Endothelial cell of umbilical vein (primary cell): ENCODE measurements at regions not wholly inside any gene's neighbourhood (a gene's known extent, or its start where the extent isn't known, plus 50 kb on each side); places are given as distances from the start of the nearest gene placed in this dataset.

Source experiments
- BruUV-seq: library from RNA; stranded (reverse); fragments of 400-500 nt; replicated peaks from 2 replicates; lab custom pipeline; 2021; lab: Mats Ljungman, UMichigan
- CTCF ChIA-PET: fragments of 300-600, 350-600 bp; sonication (Branson Sonifier 250); formaldehyde crosslinking; loops from one replicate; lab custom pipeline; 2021; ENCODE audit warnings: antibody characterized with exemption, inconsistent platforms; lab: Charles Lee
- POLR2A ChIA-PET: fragments of 300-600, 350-600 bp; sonication (Branson Sonifier 250); formaldehyde crosslinking; loops from one replicate; lab custom pipeline; 2021; ENCODE audit warnings: antibody characterized with exemption, inconsistent platforms; lab: Charles Lee
- DNase-seq: peaks from one replicate; pipeline ENCODE4 v3.0.0-alpha.2; 2011; ENCODE audit warnings: low read depth, low spot score
- FAIRE-seq: peaks from 2 replicates; lab custom pipeline; 2011; peaks lifted over from hg19 to GRCh38; lab: Jason Lieb, UNC
- H2AFZ ChIP-seq: 2 replicates; pipeline ENCODE4 v1.6.0; 2012; ENCODE audit warnings: low read depth, low read length, control low read depth, inconsistent platforms
- H3K27ac ChIP-seq: 2 replicates; pipeline ENCODE4 v1.5.1; 2011; ENCODE audit warnings: low read depth, mild to moderate bottlenecking, control low read depth, low read length, moderate library complexity; ENCODE audit not compliant: insufficient read depth
- H3K27me3 ChIP-seq, 2 experiments: 2 replicates each; pipeline versions ENCODE4 v1.6.0 to v1.6.1; 2011; ENCODE audit warnings: low read length in 2 of 2, mixed read lengths in 1 of 2; ENCODE audit not compliant: control insufficient read depth in 2 of 2, insufficient read depth in 2 of 2
- H3K36me3 ChIP-seq, 2 experiments: 2 replicates in 1 of 2; 3 replicates in 1 of 2; pipeline ENCODE4 v1.5.1; 2011; ENCODE audit warnings: low read length in 2 of 2, mild to moderate bottlenecking in 1 of 2, moderate library complexity in 1 of 2; ENCODE audit not compliant: control insufficient read depth in 2 of 2, insufficient read depth in 2 of 2; ENCODE audit errors: extremely low read depth in 1 of 2
- H3K4me1 ChIP-seq: 3 replicates; pipeline ENCODE4 v1.5.1; 2011; ENCODE audit warnings: mild to moderate bottlenecking, low read length; ENCODE audit not compliant: control insufficient read depth, insufficient read depth; ENCODE audit errors: extremely low read depth
- H3K4me2 ChIP-seq: 2 replicates; pipeline ENCODE4 v1.6.1; 2011; ENCODE audit warnings: low read length, control low read depth, mixed read lengths; ENCODE audit not compliant: insufficient read depth
- H3K4me3 ChIP-seq, 3 experiments: fragments of 200-600 bp in 1 of 3; sonication (generic), shearing (Covaris generic) in 1 of 3; replicated peaks in 1 of 3; 2 replicates each; pipeline ENCODE4 v1.5.1; 2011 to 2016; ENCODE audit warnings: control low read depth in 3 of 3, low read length in 3 of 3, mild to moderate bottlenecking in 2 of 3, inconsistent platforms in 1 of 3, low read depth in 1 of 3, moderate library complexity in 1 of 3; ENCODE audit not compliant: insufficient read depth in 1 of 3
- H3K79me2 ChIP-seq: 2 replicates; pipeline ENCODE4 v1.6.0; 2012; ENCODE audit warnings: low read length, inconsistent platforms; ENCODE audit not compliant: control insufficient read depth, insufficient read depth
- H3K9ac ChIP-seq: replicated peaks from 2 replicates; pipeline ENCODE3; 2011; ENCODE audit warnings: low read length, control low read depth; ENCODE audit not compliant: insufficient read depth; ENCODE audit errors: extremely low read depth
- H3K9me1 ChIP-seq: replicated peaks from 3 replicates; pipeline ENCODE4 v1.6.0; 2011; ENCODE audit warnings: mild to moderate bottlenecking, low read length; ENCODE audit not compliant: control insufficient read depth, insufficient read depth; ENCODE audit errors: extremely low read depth
- H3K9me3 ChIP-seq: replicated peaks from 2 replicates; pipeline ENCODE4 v1.5.1; 2012; ENCODE audit warnings: low read length, inconsistent platforms; ENCODE audit not compliant: control insufficient read depth, insufficient read depth
- H4K20me1 ChIP-seq: replicated peaks from 2 replicates; pipeline ENCODE3; 2011; ENCODE audit warnings: mild to moderate bottlenecking, low read length; ENCODE audit not compliant: control insufficient read depth, insufficient read depth; ENCODE audit errors: extremely low read depth
- EZH2 ChIP-seq: IDR thresholded peaks from 2 replicates; pipeline ENCODE4 v1.6.1; 2012; ENCODE audit warnings: borderline replicate concordance, low read depth, mild to moderate bottlenecking, moderate library complexity, low read length, inconsistent platforms; ENCODE audit not compliant: severe bottlenecking
- FOS ChIP-seq: IDR thresholded peaks from 2 replicates; pipeline ENCODE4 v1.6.1; 2011; ENCODE audit warnings: mild to moderate bottlenecking, low read length, moderate library complexity, borderline replicate concordance; ENCODE audit not compliant: insufficient read depth
- GATA2 ChIP-seq: IDR thresholded peaks from 2 replicates; pipeline ENCODE4 v1.7.0; 2011; ENCODE audit warnings: low read depth, mild to moderate bottlenecking, moderate library complexity, mixed read lengths, low read length; ENCODE audit not compliant: insufficient read length, insufficient read depth
- JUN ChIP-seq: IDR thresholded peaks from 2 replicates; pipeline ENCODE4 v1.6.1; 2011; ENCODE audit warnings: borderline replicate concordance, low read depth; ENCODE audit not compliant: insufficient read length, insufficient read depth
- MYC ChIP-seq: IDR thresholded peaks from one replicate; pipeline ENCODE4 v1.6.1; 2011; ENCODE audit warnings: mild to moderate bottlenecking, low read depth, low read length
- POLR2A ChIP-seq: IDR thresholded peaks from 2 replicates; pipeline ENCODE4 v1.6.1; 2012; ENCODE audit warnings: low read depth, mild to moderate bottlenecking, control low read depth, low read length
- POLR2AphosphoS5 ChIP-seq: IDR thresholded peaks from 2 replicates; pipeline ENCODE4 v1.6.1; 2012; ENCODE audit warnings: low read depth, mild to moderate bottlenecking, control low read depth, low read length, moderate library complexity; ENCODE audit not compliant: insufficient read depth
- dilution Hi-C: fragments of 300-500 bp; cut with MboI; formaldehyde crosslinking; loops from one replicate; pipeline ENCODE4 v1.15.0; 2019; ENCODE audit warnings: low sequenced_read_pairs; ENCODE audit not compliant: extremely low pct_ligation_motif_present
- intact Hi-C: fragments of 100-400 bp; cut with micrococcal nuclease; formaldehyde crosslinking; loops from one replicate; pipeline ENCODE4 v1.10.0; 2022
- TF ChIP-seq, protein P1 (sequence below), 2 donors: IDR thresholded peaks; 1 replicate in 1 of 2; 2 replicates in 1 of 2; pipeline ENCODE4 v1.5.1; 2011; ENCODE audit warnings: low read length in 2 of 2, mild to moderate bottlenecking in 2 of 2, moderate library complexity in 2 of 2, control low read depth in 1 of 2, inconsistent platforms in 1 of 2, low read depth in 1 of 2; ENCODE audit not compliant: insufficient read depth in 1 of 2; ENCODE audit errors: extremely low read depth in 1 of 2
- TF ChIP-seq, protein P2 (sequence below): IDR thresholded peaks from 2 replicates; pipeline ENCODE4 v1.6.1; 2011; ENCODE audit not compliant: insufficient read depth, insufficient read length

DNA sequence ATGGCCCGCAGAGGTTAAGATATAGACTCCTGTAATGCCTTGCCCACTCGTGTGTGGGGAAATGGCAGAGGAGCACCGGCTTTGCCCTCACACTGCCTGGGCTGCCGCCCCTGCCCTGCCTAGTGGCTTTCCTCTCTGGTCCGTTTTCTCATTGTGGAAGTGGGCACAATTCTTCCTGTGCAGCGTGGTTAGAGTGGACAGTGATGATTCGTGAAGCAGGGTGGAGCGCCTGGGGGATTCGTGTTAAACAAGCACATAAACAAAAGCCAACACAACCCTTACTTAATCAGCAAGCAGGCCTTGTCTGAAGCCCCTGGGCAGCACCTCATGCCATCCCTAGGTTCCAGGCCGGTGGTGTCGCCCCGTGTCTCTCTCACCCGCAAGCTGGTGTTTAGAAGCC lies 269.7 kb downstream of the SEC14L1 start:
- H3K36me3 ChIP-seq: no peaks in the 10 kb centered on the region
- DNase-seq (no peak), FAIRE-seq (no peak)
- no peaks in the 10 kb centered on the region for H3K27me3 ChIP-seq
- no TSS peak for BruUV-seq
- TF ChIP-seq MYC (no peak), POLR2A (no peak), FOS (no peak), EZH2 (no peak), POLR2AphosphoS5 (no peak), JUN (no peak), GATA2 (no peak)
- TF ChIP-seq, protein P1, sequence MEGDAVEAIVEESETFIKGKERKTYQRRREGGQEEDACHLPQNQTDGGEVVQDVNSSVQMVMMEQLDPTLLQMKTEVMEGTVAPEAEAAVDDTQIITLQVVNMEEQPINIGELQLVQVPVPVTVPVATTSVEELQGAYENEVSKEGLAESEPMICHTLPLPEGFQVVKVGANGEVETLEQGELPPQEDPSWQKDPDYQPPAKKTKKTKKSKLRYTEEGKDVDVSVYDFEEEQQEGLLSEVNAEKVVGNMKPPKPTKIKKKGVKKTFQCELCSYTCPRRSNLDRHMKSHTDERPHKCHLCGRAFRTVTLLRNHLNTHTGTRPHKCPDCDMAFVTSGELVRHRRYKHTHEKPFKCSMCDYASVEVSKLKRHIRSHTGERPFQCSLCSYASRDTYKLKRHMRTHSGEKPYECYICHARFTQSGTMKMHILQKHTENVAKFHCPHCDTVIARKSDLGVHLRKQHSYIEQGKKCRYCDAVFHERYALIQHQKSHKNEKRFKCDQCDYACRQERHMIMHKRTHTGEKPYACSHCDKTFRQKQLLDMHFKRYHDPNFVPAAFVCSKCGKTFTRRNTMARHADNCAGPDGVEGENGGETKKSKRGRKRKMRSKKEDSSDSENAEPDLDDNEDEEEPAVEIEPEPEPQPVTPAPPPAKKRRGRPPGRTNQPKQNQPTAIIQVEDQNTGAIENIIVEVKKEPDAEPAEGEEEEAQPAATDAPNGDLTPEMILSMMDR (IDR thresholded peaks at IDR 0.05; ENCODE audit: extremely low read depth in 1 of 2, insufficient read depth in 1 of 2, low read depth in 1 of 2, low read length in 2 of 2): no peak
- TF ChIP-seq, protein P2, sequence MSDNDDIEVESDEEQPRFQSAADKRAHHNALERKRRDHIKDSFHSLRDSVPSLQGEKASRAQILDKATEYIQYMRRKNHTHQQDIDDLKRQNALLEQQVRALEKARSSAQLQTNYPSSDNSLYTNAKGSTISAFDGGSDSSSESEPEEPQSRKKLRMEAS: no peak
- H3K9me3 ChIP-seq: no peaks in the 10 kb centered on the region
- no peak overlapping the region for H3K27ac ChIP-seq
- peaks cover under 1% of the 10 kb centered on the region for H3K4me1 ChIP-seq
- no peaks in the 10 kb centered on the region for H3K9me1 ChIP-seq
- peaks cover 2% of the 10 kb centered on the region for H3K79me2 ChIP-seq
- intact Hi-C loops (no loop called here), dilution Hi-C loops (no loop called here)
- ChIA-PET CTCF (interaction anchor here (0.8 to 1.1 kb wide), 2 partner anchors 10 to 16 kb away, joined by 3 read pairs; no protein-coding TSS in a partner anchor), POLR2A (no interaction called here)
- H3K4me2 ChIP-seq: no peak overlapping the region
- H3K4me3 ChIP-seq: no peak overlapping the region
- H4K20me1 ChIP-seq: no peaks in the 10 kb centered on the region
- no peak overlapping the region for H2AFZ ChIP-seq
- H3K9ac ChIP-seq: no peak overlapping the region
